Colonic mucosa (tissue), 4 donors: ENCODE measurements at regions not wholly inside any gene's neighbourhood (a gene's known extent, or its start where the extent isn't known, plus 50 kb on each side); places are given as distances from the start of the nearest gene placed in this dataset.

Experiments
- DNase-seq: peaks from one replicate; pipeline ENCODE4 v3.0.0-alpha.2; 2020
- H3K27ac ChIP-seq: fragments of 200-600 bp; one replicate; pipeline ENCODE4 v1.8.0; 2021
- H3K27me3 ChIP-seq: fragments of 200-600 bp; one replicate; pipeline ENCODE4 v1.8.0; 2021
- H3K36me3 ChIP-seq: fragments of 200-600 bp; one replicate; pipeline ENCODE4 v1.8.0; 2021
- H3K4me1 ChIP-seq: fragments of 200-600 bp; one replicate; pipeline ENCODE4 v1.8.0; 2021; ENCODE audit warnings: mild to moderate bottlenecking
- H3K4me3 ChIP-seq: fragments of 200-600 bp; one replicate; pipeline ENCODE4 v1.8.0; 2021
- H3K9ac ChIP-seq, 2 donors: one replicate each; pipeline ENCODE4 v1.7.0; 2013; ENCODE audit warnings: control low read depth in 2 of 2, low read depth in 2 of 2, low read length in 2 of 2
- H3K9me3 ChIP-seq: fragments of 200-600 bp; one replicate; pipeline ENCODE4 v1.8.0; 2021
- intact Hi-C: fragments of 100-400 bp; cut with DNase I; formaldehyde crosslinking; loops from one replicate; pipeline ENCODE4 v1.14.1; 2022
- TF ChIP-seq, protein P1 (sequence below): fragments of 200-600 bp; IDR thresholded peaks from one replicate; pipeline ENCODE4 v1.8.0; 2022; ENCODE audit warnings: antibody characterized with exemption, mild to moderate bottlenecking
- donor health status: healthy.
- donor health status: DM: no; HTN: no; CAD: no.
- donor health status: DM: no; HTN: no; CAD: no.

DNA sequence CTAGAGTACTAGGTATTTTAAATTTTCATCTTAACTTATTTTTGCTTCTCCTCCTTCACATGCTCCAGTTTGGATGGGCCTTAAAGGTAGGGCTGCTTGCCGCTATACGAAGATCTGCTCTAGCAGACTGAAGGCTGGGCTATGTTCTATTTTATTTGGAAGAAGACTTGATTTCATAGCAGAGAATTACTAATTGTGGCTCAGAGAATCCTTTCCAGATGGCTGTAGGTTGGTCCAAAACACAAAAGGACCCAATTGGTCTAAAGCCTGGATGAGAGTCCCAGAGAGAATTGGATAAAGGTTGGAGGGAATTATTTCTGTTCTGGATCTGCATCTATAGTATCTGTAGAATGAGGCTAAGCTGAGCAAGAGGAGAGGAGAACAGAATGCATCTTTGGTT, 719.4 kb upstream of the PTBP2 start:
- H3K4me1 ChIP-seq = no peaks in the 10 kb centered on the region
- DNase-seq = no peak
- H3K4me3 ChIP-seq = no peak overlapping the region
- intact Hi-C loops = no loop called here
- TF ChIP-seq, protein P1, sequence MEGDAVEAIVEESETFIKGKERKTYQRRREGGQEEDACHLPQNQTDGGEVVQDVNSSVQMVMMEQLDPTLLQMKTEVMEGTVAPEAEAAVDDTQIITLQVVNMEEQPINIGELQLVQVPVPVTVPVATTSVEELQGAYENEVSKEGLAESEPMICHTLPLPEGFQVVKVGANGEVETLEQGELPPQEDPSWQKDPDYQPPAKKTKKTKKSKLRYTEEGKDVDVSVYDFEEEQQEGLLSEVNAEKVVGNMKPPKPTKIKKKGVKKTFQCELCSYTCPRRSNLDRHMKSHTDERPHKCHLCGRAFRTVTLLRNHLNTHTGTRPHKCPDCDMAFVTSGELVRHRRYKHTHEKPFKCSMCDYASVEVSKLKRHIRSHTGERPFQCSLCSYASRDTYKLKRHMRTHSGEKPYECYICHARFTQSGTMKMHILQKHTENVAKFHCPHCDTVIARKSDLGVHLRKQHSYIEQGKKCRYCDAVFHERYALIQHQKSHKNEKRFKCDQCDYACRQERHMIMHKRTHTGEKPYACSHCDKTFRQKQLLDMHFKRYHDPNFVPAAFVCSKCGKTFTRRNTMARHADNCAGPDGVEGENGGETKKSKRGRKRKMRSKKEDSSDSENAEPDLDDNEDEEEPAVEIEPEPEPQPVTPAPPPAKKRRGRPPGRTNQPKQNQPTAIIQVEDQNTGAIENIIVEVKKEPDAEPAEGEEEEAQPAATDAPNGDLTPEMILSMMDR = no peak
- no peaks in the 10 kb centered on the region for H3K9me3 ChIP-seq
- H3K27me3 ChIP-seq = no peaks in the 10 kb centered on the region
- H3K27ac ChIP-seq = no peak overlapping the region
- no peak overlapping the region for H3K9ac ChIP-seq
- H3K36me3 ChIP-seq = no peaks in the 10 kb centered on the region

DNA sequence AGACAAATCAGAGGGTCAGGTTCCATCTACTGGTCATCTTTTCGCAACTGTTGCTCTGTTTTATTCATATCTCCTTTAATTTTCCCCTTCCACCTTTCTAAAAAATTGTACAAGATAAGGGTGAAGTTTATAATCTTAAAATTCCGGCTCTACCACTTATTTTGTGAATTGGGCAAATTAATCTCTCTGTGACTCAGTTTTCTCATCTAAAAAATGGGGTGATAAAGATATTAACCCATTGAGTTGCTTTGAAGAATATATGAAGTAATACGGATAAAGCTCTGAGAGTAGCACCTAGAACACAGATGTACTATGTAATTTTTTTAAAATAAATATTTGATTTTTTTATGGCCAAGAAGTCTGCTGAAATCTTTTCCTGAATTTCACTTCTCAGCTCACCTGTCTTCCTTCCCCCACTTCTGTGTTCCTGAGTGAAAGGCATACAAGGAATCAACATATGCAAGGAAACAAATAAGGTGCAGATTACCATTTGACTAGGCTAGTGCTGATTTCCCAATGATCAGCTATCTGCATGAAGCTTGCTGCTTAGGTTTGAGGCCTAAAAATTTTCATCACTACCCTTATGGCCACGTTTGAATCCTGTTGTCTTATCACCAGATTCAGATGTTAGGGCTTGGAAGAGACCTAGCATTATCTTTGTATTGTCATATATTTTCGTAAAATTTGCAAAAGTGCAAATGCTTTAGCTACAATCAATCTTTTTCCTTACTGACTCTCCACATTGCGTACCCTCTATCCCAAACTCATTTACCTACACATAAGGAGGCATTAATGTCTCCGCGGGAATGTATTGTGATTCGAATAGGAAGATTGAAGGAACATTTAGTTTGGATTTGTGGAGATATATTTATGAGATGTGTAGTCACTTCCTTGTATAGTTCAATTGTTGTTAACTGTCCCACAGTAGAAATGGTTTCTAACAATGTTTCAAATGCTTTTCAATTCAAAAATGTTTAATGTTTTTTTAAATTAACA, 718.3 kb upstream of the PTBP2 start:
- Histone ChIP-seq H3K9me3 (no peaks in the 10 kb centered on the region), H3K4me3 (no peak overlapping the region), H3K9ac (no peak overlapping the region), H3K27ac (no peak overlapping the region), H3K27me3 (no peaks in the 10 kb centered on the region), H3K36me3 (no peaks in the 10 kb centered on the region), H3K4me1 (no peaks in the 10 kb centered on the region)
- DNase-seq = no peak
- intact Hi-C loops = no loop called here
- TF ChIP-seq, protein P1 = no peak

DNA sequence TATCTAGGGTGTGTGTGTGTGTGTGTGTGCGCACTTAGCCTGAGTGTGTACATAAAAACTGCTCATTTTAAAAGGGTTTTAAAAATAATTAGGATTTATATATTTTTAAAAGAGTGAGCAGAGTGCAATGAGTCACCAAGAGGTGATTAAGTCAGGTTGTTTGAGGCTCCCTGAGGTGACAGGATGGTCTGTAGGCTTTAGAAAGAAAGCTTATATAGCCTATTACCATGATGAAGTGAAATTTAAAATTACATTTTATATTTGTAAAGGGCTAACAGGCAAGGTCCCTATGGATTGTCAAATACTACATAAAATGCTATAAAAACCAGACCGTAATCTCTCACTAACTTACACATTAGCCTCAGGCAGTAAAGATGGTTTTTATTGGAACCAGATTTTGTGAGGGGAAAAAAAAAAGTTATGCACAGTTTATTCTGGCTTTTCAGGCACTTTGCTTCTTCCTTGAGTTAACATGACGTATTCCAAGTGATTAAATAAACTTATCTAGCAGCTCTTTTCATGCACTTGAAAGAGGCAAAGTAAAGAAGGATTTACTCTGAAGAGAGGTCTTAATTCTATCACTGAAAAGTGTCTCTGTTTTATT, 711.7 kb upstream of the PTBP2 start:
- no peaks in the 10 kb centered on the region for H3K36me3 ChIP-seq
- no peak overlapping the region for H3K4me3 ChIP-seq
- H3K27ac ChIP-seq = no peak overlapping the region
- H3K4me1 ChIP-seq = no peaks in the 10 kb centered on the region
- DNase-seq = no peak
- H3K9ac ChIP-seq = no peak overlapping the region
- no peaks in the 10 kb centered on the region for H3K9me3 ChIP-seq
- intact Hi-C loops = no loop called here
- TF ChIP-seq, protein P1 = no peak
- H3K27me3 ChIP-seq = no peaks in the 10 kb centered on the region

DNA sequence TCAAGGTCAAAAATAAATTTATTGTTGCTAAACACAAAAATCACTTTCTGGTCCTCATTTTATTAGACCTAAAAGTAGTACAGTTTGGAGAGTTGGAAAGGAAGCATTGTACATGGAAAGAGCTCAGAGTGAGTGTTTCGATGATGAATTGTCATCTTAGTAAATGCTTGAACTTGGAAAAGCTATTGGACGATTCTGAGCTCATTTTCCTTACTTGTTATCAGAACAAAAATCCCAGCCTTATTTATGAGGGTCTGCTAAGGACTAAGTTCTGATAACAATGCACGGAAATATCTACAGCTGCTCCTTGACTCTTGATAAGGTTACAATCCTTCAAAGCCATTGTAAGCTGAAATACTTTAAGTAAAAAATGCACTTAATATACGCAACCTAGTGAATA, 710.0 kb upstream of the PTBP2 start:
- intact Hi-C loops = no loop called here
- Histone ChIP-seq H3K27ac (no peak overlapping the region), H3K27me3 (no peaks in the 10 kb centered on the region), H3K9me3 (no peaks in the 10 kb centered on the region), H3K4me3 (no peak overlapping the region), H3K9ac (no peak overlapping the region), H3K36me3 (no peaks in the 10 kb centered on the region), H3K4me1 (no peaks in the 10 kb centered on the region)
- TF ChIP-seq, protein P1 = no peak
- DNase-seq = no peak

DNA sequence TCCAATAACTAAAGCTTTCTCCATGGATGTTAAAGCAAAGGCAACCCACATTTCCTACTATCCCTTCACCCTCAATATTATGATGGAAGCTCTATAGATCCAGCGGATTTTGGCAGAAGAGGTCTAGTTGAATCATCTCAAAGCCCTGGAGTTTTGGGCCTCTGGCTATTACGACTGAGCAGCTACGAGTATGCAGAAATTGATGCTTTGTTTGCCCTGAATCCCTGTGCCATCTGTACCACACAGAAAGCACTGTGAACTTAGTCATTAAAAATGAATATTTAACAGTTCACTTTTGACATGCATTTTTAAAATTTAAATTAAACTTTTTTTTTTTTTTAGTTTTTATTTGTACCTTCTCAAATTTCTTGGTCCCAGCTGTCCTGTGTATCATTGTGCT, 705.4 kb upstream of the PTBP2 start:
- TF ChIP-seq, protein P1 = no peak
- no peak for DNase-seq
- Histone ChIP-seq H3K9ac (no peak overlapping the region), H3K9me3 (no peaks in the 10 kb centered on the region), H3K27me3 (no peaks in the 10 kb centered on the region), H3K27ac (no peak overlapping the region), H3K36me3 (no peaks in the 10 kb centered on the region), H3K4me3 (no peak overlapping the region), H3K4me1 (no peaks in the 10 kb centered on the region)
- intact Hi-C loops = no loop called here
